Activated CD8-positive, alpha-beta memory T cell treated with anti-CD3 and anti-CD28 coated beads for 24 hours (primary cell): ENCODE measurements at regions not wholly inside any gene's neighbourhood (a gene's known extent, or its start where the extent isn't known, plus 50 kb on each side); places are given as distances from the start of the nearest gene placed in this dataset.

Experiments
- DNase-seq: peaks from one replicate; pipeline ENCODE4 v3.0.0-alpha.2; 2020

DNA sequence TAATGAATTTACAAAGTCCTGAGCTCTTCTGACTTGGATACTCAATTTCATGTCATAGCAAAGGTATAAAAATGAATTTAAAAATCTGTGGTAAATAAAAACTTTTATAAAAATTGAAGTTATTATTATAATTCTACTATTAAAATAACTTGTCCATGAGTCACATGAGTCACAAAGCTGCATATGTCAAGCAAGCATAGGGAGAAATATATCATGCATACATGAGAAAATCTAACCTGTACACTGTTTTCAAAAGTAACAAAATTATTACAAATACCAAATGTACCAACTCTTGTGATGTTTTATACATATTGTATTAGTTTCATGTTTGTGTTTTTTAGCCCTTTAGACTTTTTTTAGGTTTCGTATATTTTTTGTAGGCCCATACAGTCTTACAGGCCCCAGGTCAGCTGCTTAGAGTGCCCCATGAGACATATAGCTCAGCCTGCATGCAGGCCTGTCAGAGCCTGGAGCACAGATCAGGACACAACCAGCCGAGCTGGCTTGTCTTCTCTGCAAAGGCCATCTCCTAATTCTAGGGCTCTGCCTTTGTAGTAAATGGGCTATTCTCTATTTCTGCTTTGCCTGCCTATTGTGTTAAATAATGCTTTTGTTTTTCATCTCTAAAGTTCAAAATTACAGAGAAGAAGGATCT is 818.7 kb upstream of the TENM3 start:
- DNase-seq: no peak

DNA sequence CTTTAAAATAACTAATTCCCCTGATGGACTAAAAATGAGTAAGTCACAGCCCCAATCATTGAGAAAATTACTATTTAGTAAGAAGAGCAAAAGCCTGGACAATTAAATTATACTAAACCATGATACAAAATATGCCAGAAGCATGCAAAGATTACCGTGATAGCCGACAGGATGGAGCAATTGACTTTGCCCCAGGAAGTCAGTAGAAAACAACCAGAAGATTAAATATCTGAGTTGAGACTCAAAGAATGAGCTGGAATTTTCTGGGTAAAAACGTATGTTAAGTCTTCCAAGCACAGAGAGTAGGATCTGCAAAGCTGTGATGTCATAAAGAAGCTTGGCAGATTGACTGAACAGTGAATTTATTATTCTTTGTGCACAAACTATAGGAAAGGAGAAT is 816.1 kb upstream of the TENM3 start:
- no peak for DNase-seq

DNA sequence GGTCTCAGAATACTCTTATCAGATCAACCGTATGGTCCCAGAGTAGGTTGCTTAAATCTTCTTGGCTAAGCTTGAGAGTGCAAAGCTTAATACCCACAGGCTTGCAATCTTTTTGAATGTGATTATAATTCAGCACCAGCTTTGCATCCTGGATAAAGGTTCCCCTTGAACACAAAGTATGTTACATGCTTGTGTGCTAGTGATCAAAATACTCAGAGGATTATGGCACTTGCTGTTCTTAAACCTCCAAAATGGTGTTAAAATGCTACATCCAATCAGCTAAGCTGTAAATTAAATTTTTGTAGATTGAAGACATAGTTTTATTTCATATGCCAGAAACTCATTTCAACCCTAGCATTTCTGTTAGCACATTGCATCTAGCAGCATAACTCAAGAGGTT is 812.2 kb upstream of the TENM3 start:
- no peak for DNase-seq

DNA sequence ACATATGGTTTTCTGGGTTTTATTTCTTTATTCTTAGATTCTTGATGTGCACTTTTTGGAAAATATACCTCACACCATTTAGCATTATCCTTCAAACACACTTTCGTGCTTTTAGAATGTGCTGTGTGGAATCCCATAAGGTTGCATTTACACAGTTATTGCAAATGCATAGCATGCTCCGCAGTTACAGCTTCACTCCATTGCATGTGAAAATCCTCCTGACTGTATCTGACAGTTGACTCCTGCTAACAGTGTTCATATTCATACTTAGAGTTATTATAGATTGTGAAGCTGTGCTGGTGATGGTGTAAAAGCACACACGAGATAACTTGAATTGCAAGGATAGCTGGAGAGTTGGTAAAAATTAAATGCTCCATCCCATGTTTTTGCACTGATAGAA is 811.5 kb upstream of the TENM3 start:
- no peak for DNase-seq

DNA sequence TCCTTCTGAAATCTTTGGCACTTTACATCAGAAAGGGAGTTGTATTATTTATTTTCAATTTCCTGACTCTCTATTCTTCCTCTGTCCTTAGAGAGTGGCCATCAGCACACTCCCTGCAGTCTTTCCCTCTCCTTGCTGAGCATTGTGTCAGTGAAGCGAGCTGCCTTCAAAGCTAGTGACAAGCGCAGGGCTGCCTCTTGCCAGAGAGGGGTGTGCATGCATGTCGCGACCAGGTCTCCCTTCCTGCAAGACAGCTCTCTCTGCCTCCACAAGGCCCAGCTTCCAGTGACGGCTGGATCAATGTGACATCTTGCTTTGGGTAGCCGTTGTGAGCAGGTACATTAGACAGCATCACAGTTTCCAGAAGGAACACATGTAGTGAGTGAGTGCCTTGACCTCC is 810.9 kb upstream of the TENM3 start:
- no peak for DNase-seq

DNA sequence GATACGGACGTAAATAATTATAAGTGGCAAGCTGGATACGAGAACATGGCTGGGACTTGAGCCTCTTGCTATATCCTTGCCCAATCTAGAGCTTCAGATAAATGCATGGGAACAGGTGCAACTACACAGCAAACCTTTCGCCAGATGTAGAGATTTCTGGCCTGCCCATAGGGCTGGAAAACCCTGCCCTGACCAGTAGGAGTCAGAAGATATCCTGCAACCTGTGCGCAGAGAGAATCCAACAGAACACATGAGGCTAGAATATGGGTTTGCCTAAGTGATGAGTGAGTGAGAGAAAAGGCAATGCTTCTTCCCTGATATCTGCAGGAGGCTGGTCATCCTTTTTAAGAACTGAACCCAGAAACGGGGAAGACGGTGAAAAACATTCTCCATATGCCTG is 805.3 kb upstream of the TENM3 start:
- DNase-seq: no peak

DNA sequence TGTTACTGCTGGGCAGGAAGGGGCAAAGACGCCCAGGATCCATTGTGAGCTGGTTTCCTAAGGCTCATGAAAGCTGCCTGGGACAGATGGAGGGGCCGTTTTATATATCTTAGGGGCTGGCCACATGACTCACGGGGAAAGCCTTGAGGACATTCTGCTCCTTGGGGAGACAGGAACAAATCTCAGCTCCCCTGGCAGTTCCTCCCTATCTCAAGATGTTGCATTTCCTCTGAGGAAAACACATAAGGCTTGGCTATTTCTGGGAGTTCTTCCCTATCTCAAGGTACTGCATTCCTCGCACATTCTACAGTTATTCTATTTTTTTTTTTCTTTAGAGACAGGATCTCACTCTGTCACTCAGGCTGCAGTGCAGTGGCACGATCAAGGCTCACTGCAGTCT is 804.6 kb upstream of the TENM3 start:
- DNase-seq: no peak

DNA sequence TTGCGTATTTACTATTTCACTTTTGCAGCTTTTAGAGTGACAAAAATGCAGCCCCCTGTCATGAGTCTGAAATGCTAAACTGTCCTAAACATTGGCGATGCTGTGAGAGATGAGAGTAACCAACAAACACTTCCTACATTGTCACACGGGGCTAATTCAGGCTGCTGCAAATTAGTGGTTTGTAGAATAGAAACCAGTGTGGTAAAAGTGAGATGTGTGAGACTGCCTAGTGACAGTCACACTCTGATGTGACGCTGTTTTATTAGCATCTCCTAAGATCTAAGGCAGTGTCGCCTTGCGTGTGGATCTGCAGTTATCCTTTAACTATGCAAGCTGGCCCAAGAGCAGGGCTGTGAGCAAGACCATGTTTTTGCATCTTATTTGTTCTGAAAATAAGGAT is 800.2 kb upstream of the TENM3 start:
- DNase-seq: no peak

DNA sequence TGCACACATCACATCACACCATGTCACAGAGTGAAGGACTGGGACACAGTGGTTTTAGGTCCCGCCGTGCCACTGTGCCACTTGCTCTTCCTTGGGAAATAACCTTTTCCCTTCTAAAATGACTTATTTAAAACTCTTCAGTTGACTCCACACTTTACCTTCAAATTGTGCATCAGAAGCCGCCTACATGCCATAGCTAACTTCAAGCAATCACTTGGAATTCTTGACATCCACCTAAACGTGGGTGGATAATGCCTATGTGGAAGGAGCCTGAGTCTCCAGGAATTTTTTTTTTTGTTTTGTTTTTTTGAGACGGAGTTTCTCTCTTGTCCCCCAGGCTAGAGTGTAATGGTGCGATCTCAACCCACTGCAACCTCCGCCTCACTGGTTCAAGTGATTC is 777.4 kb upstream of the TENM3 start:
- DNase-seq: no peak

DNA sequence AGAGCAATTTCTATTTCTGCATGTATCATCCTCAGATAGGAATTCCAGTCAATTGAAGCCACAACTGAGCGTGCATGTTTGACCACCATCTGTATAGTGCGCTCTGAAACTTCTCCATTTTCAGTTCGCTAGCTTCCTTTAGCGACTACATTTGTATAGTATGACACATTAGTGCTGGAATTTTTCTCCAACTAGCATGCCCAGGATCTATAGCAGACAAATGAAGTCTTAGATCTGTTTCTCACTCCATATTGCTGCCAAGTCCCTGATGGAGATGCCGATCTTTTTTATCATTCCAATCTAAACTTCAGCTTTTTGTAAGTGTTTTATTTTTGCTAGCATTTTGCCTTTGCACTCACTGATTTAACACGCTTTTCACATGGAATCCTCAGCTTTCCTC is 774.8 kb upstream of the TENM3 start:
- DNase-seq: no peak

DNA sequence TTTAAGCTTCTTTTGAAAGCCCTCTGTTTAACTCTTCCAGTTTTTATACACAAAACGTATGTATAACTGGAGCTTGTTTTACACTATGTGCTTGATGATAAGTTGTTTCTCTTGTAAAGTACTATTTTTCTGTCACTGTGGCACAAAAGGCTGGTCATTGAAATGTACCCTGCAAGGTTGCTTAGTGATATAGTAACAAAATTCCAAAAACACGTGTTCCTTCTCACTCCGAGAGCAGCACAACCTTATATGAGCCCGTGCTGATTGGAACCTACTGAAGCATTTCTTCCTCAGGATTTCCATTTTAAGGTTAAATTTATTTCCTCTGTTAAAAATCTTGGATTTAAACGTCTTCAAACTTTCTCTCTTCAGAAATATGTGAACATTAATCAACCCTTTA is 772.9 kb upstream of the TENM3 start:
- no peak for DNase-seq

DNA sequence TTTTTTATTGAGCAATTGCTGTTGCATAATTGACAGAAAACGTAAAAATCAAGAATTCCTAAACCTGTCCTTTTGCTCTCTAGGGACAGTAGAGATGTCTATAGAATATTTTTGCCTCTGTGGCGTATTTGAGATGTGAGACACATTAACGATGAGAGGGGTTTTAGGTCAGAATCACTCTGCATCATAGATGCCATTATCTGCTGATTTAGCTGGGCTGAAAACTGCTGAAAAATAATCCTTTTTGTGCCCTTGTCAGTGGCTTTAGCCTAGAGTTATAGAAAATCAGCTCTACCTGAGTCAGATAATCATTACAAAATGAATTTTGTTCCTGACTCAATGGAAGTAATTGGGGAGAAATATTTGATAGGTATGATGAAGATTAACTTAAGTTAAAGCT is 767.8 kb upstream of the TENM3 start:
- no peak for DNase-seq

DNA sequence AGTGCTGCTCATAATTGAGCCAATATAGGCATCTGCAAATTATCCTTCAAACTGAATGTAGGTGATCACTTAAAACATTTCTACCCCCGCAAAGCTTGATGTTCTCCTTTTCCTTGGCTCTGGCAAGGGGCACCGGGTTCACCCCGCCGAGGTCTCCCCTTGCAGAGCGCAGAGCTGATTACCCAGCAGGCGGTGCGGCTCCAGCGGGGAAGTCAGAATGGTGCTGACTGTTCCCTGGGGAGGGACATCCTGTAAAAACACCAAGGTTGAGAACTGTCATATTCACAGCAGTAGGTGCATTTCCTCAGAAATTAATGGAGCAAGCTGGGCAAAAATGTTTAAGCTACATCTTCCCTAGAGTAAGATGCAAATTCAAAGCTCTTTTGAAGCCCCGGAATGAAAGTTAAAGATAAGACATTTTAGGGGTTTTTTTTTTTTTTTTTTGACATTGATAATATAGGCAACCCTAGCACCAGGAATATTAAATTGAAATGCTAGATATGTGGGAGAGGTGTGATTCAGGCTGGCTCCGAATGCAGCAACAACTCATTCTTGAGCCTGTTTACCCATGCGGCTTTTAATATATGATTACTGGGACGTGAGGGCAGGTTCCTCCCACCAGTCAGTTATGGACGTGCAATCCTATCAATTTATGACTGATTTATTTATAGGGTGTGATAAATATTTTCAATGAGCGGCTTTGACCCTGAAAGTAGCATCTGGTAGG is 767.3 kb upstream of the TENM3 start:
- DNase-seq: no peak

DNA sequence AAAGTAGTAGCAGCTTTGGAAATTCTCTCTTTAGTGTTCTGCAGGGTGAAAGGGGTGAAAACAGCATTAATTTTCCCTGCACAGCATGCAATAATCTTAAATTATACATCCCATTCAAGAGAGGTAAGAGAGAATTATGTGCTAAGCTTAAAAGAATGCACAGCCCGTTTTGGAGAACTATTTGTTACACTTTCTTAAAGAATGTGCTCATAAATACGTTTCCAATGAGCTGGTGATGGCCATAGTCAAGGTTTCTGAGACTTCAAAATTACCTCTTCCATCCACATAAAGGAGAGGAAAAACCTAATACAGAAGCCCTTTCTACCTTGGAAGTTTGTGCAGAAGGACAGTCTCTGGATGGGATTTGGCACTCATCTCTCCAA is 766.7 kb upstream of the TENM3 start:
- no peak for DNase-seq

DNA sequence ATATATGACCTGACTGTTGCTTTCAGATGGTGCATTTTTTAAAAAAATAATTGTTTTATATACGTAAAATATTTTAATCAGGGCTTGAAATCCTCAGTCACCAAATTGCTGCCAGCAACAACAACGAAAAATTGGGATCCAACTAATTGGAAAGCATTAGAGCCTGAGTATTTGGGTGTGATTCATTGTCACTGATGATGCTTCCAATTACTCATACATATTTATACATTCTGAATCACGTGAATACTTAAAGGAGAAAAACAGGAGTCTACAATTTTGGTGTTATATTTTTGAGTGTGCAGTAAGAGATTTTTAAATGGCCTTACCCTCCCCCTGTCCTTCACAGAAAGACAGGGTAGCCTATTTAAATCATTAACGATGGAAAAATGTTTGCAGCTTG is 765.6 kb upstream of the TENM3 start:
- DNase-seq: no peak

DNA sequence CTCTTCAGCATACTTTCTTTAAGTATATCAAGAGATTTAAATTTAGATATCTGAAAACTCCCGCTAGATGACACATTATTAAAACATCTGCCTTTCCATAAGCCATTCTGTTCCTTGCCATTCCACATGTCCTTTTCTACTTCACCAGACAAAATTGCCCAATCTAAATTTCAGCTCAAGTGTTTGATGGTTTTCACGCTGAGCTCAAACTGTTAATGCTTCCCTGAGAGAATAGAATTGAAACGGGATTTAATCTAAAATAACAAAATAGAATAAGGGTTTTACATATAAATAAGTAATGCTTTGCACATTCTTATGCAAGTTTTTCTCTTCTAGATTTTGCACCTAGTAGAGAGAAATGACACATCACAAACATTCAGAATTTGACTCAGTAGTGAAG is 764.5 kb upstream of the TENM3 start:
- DNase-seq: no peak

DNA sequence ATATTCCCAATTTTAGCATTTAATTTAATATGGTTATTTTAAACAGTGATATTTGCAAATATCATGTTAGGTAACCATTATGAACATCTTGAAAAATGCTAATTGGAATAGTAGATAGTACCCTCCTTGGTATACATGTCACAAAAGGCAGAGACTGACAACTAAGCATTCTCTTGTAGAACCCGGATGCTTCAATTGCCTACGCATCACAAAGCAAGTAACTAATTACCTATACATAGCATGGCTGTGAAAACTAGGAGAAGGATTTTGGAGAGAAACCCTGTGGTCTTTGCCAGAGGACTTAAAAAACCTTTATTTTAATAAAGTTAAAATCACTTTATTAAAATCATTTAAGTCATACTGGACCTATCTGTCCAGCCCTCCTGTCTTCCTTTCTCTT is 764.1 kb upstream of the TENM3 start:
- DNase-seq: no peak

DNA sequence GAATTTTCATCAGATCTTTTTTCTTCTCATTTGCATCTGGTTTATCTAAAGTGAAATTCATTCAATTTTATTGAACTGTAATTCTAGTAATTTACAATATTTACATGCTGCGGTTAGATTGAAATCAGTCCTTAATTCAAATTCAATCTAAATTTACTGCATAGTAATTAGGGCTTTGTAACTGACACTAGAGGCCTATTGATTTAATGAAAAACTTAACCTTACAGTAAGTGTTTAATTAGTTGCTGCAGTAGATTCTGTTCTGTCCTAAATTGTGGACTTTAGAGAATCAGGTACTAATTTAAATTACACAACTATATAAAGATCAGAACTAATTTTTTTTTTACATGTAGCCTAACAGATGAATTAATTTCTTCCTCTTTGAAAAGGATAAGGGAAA is 758.8 kb upstream of the TENM3 start:
- DNase-seq: no peak

DNA sequence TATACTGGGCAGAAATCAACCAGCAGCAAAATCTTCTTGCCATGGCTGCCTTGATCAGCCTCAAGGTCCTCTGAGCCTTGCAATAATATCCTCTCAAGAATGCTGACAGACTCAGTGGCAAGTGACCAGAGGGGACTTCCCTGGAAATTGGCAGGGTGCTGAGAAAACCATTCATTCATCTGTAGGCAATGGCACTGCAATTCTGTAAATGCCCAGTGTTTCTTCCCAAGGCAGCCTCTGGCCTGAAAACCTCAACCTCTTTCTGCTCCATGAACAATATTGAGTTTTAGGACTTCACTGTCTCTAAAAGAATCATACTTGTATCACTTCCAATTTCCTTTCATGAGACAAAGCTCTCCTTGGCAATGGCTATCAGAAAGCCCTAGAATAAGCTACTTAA is 754.3 kb upstream of the TENM3 start:
- no peak for DNase-seq

DNA sequence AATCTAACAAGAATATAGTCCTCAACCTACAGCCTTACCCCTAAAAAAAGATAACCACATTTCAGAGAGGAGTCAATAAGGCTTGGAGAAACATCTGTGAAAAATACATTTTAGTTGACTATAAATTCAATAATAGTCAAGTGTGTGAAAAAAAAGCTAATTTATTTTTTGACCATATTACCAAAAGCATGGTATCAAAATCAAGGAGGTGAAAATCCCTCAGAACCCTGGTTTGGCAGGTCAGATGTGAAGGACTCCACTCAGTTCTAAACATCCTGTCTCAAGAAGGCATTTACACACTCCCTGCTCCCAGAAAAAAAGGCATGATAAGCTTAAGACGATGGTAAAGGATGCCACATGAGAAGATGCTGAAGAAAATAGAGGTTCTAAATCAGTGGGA is 745.1 kb upstream of the TENM3 start:
- DNase-seq: no peak

DNA sequence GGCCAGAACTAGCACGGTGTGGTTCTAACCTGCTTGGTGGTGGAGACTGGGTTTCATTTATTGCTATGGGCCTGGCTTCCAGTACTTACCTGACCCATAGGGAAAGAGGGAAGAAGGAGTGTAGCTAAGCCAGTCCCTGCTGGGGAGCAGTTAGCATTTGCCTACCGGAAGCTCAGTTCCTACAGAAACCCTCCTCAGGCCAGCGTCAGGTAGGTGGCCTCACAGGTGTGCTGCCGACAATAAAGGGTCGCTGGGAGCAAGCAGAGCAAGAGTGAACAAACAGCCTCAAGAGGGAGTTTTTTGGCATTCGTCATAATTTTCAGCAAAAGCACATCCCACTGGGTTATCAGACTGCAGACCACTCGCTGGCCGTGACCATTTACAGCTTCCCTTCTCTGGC is 740.6 kb upstream of the TENM3 start:
- DNase-seq: no peak

DNA sequence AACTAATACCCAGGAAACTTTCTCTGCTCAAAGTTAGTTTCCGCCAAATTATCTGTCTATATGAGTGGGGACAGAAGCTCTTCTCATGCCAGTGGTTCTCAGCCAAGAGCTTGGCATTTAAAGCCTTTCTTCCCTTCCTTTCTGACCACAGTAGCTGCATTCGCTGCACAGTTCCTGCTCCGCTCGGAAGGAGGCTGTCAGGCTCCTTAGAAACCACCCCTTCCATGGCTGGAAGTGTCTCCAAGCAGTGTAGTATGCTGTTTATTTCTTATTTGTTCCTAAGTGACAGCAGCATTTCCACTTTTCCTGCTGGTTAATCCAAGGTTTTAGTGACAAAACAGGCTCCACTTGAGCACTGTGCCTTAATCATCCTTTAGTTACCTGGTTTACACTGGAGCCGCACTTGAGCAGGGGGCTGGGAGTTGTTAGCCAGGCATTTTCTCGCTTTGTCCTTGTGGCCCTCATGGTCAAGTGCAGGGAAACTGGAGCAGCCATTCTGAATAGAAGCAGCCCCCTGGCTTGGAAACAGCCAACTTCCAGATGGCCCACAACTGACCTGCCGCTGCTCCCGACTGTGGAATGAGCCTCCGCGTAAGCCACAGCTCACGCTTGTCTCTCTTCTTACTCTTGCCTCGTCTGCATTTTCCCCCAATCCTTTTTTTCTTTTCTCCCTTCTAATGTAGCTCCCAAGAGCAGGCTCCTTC is 739.4 kb upstream of the TENM3 start:
- DNase-seq: no peak

DNA sequence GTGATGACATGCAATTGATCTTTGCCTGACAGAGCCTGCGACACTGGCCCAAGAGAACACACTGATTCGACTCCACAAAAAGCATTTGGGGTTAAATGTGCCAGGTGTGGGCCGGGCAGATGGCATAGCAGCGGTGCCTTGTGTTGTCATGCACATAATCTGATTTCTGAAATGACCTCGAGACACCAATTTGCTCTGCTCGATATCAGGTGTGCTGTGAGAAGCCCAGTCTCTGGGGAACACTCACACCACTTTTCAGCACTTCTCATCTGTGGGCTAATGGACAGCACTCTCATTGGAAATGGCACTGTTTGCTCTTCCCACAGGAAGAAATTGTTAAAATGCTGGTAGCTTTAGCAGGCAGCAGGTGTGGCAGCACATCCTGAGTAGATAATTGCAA is 738.3 kb upstream of the TENM3 start:
- DNase-seq: no peak

DNA sequence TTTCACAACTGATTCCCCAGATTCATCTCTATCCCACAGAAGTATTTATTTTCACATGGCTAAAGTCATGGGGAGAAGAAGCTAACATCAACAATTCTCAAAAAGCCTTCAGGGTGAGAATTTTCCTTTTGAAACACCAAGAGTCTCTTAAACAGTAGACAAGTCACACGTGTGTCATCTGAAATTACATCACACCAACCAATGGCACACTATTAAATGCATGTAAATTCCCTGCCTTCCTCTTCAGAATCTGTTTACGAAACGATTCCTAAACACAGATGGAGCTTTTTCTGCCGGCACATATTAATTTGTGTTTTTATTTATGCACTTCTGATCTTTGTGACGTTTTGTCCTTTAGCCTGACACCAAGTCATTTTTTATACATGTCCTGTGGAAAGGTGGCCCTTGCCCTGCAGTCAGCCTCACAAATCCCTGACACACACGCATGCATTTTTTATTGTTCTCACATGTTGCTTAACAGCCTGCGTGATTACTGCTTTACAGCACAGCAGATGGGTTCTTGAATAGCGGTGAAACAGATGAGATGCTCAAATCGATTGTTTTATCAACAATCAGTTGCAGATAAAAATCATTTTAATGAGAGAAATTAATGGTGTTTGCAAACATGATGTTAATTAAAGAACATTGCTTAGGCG is 735.9 kb upstream of the TENM3 start:
- DNase-seq: no peak
